ENCODE measurements at regions not wholly inside any gene's neighbourhood (a gene's known extent, or its start where the extent isn't known, plus 50 kb on each side); places are given as distances from the start of the nearest gene placed in this dataset.
"Not testable (repeated sequence)": the region's sequence is repeated elsewhere in the genome, so short reads cannot be mapped to it uniquely, and the experiment has no call there.

- TF ChIP-seq, protein P1, sequence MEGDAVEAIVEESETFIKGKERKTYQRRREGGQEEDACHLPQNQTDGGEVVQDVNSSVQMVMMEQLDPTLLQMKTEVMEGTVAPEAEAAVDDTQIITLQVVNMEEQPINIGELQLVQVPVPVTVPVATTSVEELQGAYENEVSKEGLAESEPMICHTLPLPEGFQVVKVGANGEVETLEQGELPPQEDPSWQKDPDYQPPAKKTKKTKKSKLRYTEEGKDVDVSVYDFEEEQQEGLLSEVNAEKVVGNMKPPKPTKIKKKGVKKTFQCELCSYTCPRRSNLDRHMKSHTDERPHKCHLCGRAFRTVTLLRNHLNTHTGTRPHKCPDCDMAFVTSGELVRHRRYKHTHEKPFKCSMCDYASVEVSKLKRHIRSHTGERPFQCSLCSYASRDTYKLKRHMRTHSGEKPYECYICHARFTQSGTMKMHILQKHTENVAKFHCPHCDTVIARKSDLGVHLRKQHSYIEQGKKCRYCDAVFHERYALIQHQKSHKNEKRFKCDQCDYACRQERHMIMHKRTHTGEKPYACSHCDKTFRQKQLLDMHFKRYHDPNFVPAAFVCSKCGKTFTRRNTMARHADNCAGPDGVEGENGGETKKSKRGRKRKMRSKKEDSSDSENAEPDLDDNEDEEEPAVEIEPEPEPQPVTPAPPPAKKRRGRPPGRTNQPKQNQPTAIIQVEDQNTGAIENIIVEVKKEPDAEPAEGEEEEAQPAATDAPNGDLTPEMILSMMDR (IDR thresholded peaks at IDR 0.05; ENCODE audit: borderline replicate concordance, insufficient read depth, low read depth, low read length) = no peak
- H3K4me3 ChIP-seq (ENCODE audit: low read depth, low read length) = no peak overlapping the region
Measured at GRCh38 chr7:130789436-130789835, 55.4 kb upstream of the KLF14 start.

GRCh38 chr7:130791746-130792145, 57.7 kb upstream of the KLF14 start:
- TF ChIP-seq, protein P1 (IDR thresholded peaks at IDR 0.05; ENCODE audit: borderline replicate concordance, insufficient read depth, low read depth, low read length) = no peak
- H3K4me3 ChIP-seq (ENCODE audit: low read depth, low read length) = no peak overlapping the region

GRCh38 chr7:130793855-130794618, 60.0 kb upstream of the KLF14 start:
- TF ChIP-seq, protein P1 (IDR thresholded peaks at IDR 0.05; ENCODE audit: borderline replicate concordance, insufficient read depth, low read depth, low read length) = no peak
- no peak overlapping the region for H3K4me3 ChIP-seq (ENCODE audit: low read depth, low read length)

- TF ChIP-seq, protein P1 (IDR thresholded peaks at IDR 0.05; ENCODE audit: borderline replicate concordance, insufficient read depth, low read depth, low read length) = no peak
- no peak overlapping the region for H3K4me3 ChIP-seq (ENCODE audit: low read depth, low read length)
Measured at GRCh38 chr7:130794619-130794922, 60.6 kb upstream of the KLF14 start.

GRCh38 chr7:130796425-130796824, 62.4 kb upstream of the KLF14 start:
- H3K4me3 ChIP-seq (ENCODE audit: low read depth, low read length) = not testable (repeated sequence)

DNA sequence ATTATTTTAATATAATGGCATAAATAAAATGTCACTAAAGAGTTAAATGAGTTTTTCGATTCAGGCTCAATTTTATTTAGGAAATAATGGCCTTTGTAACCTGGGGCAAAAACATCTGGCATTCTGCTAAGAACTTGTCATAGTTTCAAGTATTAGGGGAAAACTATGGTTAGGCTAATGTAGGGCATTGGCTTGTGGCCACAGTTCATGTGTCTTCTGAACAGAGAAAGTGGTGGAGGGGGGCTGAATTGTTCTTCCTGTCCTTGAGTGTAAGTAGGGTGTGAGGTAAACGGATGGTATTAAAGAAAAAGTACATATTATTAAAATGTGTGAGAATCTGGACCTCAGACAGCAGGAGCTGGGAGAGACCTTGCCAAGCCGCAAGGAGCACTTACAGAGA, 69.1 kb upstream of the KLF14 start:
- TF ChIP-seq, protein P1 (IDR thresholded peaks at IDR 0.05; ENCODE audit: borderline replicate concordance, insufficient read depth, low read depth, low read length) = no peak
- no peak overlapping the region for H3K4me3 ChIP-seq (ENCODE audit: low read depth, low read length)

DNA sequence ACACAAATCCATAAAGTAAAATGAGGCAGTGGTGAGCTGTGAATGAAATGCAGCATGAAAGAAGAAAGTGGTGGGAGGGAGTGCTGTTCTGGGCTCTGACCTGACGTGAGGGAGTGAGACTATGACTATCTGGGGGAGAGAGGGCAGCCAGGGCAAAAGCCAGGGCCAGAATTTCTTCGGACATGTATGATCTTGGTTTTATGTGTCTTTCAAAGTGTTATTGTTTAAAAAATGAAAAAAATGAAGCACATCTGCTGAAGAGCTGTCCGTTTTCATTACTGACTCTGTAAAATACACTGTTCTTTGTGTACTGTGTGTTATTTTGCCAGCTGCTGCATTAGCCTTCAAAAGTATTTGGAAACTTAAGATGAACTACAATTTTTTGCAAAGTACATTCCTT, 70.2 kb upstream of the KLF14 start:
- TF ChIP-seq, protein P1 (IDR thresholded peaks at IDR 0.05; ENCODE audit: borderline replicate concordance, insufficient read depth, low read depth, low read length) = no peak
- no peak overlapping the region for H3K4me3 ChIP-seq (ENCODE audit: low read depth, low read length)

DNA sequence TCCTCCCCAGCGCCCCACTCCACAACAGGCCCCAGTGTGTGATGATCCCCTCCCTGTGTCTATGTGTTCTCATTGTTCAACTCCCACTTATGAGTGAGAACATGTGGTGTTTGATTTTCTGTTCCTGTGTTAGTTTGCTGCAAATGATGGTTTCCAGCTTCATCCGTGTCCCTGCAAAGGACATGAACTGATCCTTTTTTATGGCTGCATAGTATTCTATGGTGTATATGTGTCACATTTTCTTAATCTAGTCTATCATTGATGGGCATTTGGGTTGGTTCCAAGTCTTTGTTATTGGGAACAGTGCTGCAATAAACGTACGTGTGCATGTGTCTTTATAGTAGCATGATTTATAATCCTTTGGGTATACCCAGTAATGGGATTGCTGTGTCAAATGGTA, 78.8 kb upstream of the KLF14 start:
- not testable (repeated sequence) for H3K4me3 ChIP-seq (ENCODE audit: low read depth, low read length)
